K562 (cell line): ENCODE measurements at regions not wholly inside any gene's neighbourhood (a gene's known extent, or its start where the extent isn't known, plus 50 kb on each side); places are given as distances from the start of the nearest gene placed in this dataset.

Experiments
- CTCF ChIP-seq, 3 experiments: IDR thresholded peaks in 2 of 3; conservative IDR thresholded peaks in 1 of 3; 2 replicates each; pipeline ENCODE4 v1.5.1; 2011 to 2012; ENCODE audit warnings: low read length in 3 of 3, mild to moderate bottlenecking in 3 of 3, control low read depth in 2 of 3, improper control_type of control experiment in 1 of 3, inconsistent platforms in 1 of 3, low read depth in 1 of 3, mixed read lengths in 1 of 3, moderate library complexity in 1 of 3; ENCODE audit not compliant: insufficient read depth in 2 of 3
- PURB ChIP-seq: sonication (generic); formaldehyde crosslinking; IDR thresholded peaks from 2 replicates; pipeline ENCODE4 v1.9.0; 2021; ENCODE audit warnings: low read depth, mild to moderate bottlenecking, missing genetic modification reagents

- TF ChIP-seq PURB (CRISPR knock-in tag): no peak
- no peak for TF ChIP-seq CTCF (IDR thresholded peaks at IDR 0.05 in 2 of 3, conservative IDR thresholded peaks at IDR 0.05 in 1 of 3; ENCODE audit: insufficient read depth in 2 of 3, low read depth in 1 of 3, low read length in 3 of 3)
These were observed 826.1 kb downstream of the TBC1D22A start for GRCh38 chr22:47588578-47588960.
